ENCODE measurements at regions not wholly inside any gene's neighbourhood (a gene's known extent, or its start where the extent isn't known, plus 50 kb on each side); places are given as distances from the start of the nearest gene placed in this dataset.

DNA sequence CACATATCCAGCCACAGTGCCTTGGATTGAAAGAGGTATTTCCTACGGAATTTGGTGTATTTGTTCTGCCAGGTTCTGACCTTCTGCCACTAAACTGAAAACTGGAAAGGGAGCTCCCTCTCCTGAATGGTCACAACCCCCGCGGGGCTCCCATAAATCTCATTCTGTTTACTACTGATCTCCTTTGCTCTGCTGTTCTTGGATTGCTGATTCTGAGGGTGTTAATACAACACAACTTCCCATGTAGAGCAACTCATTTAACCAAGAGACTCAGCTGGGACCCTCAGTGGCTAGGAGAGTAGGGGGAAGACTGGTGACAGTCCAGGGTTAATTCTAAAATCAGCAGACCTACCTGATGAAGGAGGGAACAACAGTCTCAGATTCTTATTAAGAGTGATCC is 662.9 kb downstream of the INHBA start:
- Mint-ChIP-seq H3K4me1 (no peaks in the 10 kb centered on the region), H3K9me3 (ENCODE audit: insufficient read depth) (no peaks in the 10 kb centered on the region), H3K27me3 (no peaks in the 10 kb centered on the region), H3K27ac (no peak overlapping the region), H3K4me3 (no peak overlapping the region)
- ChIA-PET POLR2A (no interaction called here), CTCF (no interaction called here)
- no peak overlapping the region for H3K9ac ChIP-seq (ENCODE audit: low read length)
- DNase-seq: no peak
- H3K27me3 ChIP-seq (replicated peaks in 1 of 4; ENCODE audit: control extremely low read depth in 1 of 4, control insufficient read depth in 3 of 4, insufficient read depth in 4 of 4, low read length in 3 of 4): no peaks in the 10 kb centered on the region
- no peak overlapping the region for H2AFZ ChIP-seq (ENCODE audit: insufficient read depth, low read depth, low read length, poor library complexity, severe bottlenecking)
- H3K4me2 ChIP-seq (replicated peaks; ENCODE audit: low read depth, low read length, poor library complexity, severe bottlenecking): no peak overlapping the region
- no peaks in the 10 kb centered on the region for H3K79me2 ChIP-seq (ENCODE audit: control insufficient read depth, insufficient read depth, low read length)
- intact Hi-C loops (cut with micrococcal nuclease): no loop called here
- WGBS (ENCODE audit: insufficient coverage): no CpG with 5 or more reads among the region's 3 CpGs
- H3K36me3 ChIP-seq (replicated peaks in 1 of 2; ENCODE audit: control extremely low read depth in 1 of 2, control insufficient read depth in 1 of 2, extremely low read depth in 1 of 2, insufficient read depth in 2 of 2, low read length in 1 of 2): no peaks in the 10 kb centered on the region
- H4K20me1 ChIP-seq (ENCODE audit: control insufficient read depth, insufficient read depth, low read length, poor library complexity, severe bottlenecking): no peaks in the 10 kb centered on the region
- no peak overlapping the region for H3K4me3 ChIP-seq (ENCODE audit: control extremely low read depth in 1 of 5, extremely low read depth in 1 of 5, insufficient read depth in 1 of 5, low read depth in 2 of 5, low read length in 4 of 5)
- ATAC-seq (ENCODE audit: low read depth): no peak
- peaks cover 0 to 5% (median 3%) of the 10 kb centered on the region in 3 donors for H3K9me3 ChIP-seq (ENCODE audit: control extremely low read depth in 1 of 3, control insufficient read depth in 2 of 3, insufficient read depth in 1 of 3, low read length in 2 of 3)
- TF ChIP-seq EZH2 (IDR thresholded peaks at IDR 0.05; ENCODE audit: borderline replicate concordance, insufficient read depth, low read depth, low read length, poor library complexity, severe bottlenecking): no peak
- TF ChIP-seq, protein P1, sequence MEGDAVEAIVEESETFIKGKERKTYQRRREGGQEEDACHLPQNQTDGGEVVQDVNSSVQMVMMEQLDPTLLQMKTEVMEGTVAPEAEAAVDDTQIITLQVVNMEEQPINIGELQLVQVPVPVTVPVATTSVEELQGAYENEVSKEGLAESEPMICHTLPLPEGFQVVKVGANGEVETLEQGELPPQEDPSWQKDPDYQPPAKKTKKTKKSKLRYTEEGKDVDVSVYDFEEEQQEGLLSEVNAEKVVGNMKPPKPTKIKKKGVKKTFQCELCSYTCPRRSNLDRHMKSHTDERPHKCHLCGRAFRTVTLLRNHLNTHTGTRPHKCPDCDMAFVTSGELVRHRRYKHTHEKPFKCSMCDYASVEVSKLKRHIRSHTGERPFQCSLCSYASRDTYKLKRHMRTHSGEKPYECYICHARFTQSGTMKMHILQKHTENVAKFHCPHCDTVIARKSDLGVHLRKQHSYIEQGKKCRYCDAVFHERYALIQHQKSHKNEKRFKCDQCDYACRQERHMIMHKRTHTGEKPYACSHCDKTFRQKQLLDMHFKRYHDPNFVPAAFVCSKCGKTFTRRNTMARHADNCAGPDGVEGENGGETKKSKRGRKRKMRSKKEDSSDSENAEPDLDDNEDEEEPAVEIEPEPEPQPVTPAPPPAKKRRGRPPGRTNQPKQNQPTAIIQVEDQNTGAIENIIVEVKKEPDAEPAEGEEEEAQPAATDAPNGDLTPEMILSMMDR (IDR thresholded peaks at IDR 0.05): no peak
- H3K27ac ChIP-seq (ENCODE audit: low read length in 2 of 2): no peak overlapping the region
- H3K4me1 ChIP-seq (ENCODE audit: control insufficient read depth in 2 of 2, insufficient read depth in 2 of 2, low read length in 2 of 2): no peaks in the 10 kb centered on the region

DNA sequence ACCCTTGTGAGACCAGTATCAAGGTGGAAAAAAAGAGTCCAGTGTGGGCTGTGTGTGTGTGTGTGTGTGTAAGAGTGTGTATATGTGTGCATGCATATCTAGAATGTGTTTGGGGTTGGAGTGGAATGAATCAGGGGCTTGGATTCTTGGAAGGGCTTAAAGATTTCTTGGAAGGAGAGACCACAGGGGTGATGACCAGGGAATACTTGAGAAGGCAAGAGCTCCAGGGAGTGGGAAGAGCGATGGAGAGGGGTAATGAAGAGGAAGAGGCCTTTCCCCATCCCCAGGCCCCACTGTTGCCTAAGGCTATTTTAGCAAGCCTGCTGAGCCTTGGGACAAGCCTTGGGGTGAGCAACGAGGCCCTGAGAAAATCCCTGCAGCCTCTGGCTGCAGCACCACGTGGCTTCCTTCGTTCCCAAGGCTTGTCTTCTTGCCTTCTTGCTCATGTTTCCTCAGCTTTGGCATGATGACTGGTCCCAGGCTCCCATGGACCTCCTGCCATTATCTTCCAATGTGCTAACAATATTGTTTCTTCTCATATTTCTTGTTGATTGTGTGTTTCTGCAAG is 663.4 kb downstream of the INHBA start:
- H3K4me3 ChIP-seq (ENCODE audit: control extremely low read depth in 1 of 5, extremely low read depth in 1 of 5, insufficient read depth in 1 of 5, low read depth in 2 of 5, low read length in 4 of 5): no peak overlapping the region
- no peak overlapping the region for H2AFZ ChIP-seq (ENCODE audit: insufficient read depth, low read depth, low read length, poor library complexity, severe bottlenecking)
- no peaks in the 10 kb centered on the region for H4K20me1 ChIP-seq (ENCODE audit: control insufficient read depth, insufficient read depth, low read length, poor library complexity, severe bottlenecking)
- no peak overlapping the region for H3K9ac ChIP-seq (ENCODE audit: low read length)
- intact Hi-C loops (cut with micrococcal nuclease): no loop called here
- H3K9me3 ChIP-seq (ENCODE audit: control extremely low read depth in 1 of 3, control insufficient read depth in 2 of 3, insufficient read depth in 1 of 3, low read length in 2 of 3): peaks cover 0 to 5% (median 3%) of the 10 kb centered on the region in 3 donors
- H3K36me3 ChIP-seq (replicated peaks in 1 of 2; ENCODE audit: control extremely low read depth in 1 of 2, control insufficient read depth in 1 of 2, extremely low read depth in 1 of 2, insufficient read depth in 2 of 2, low read length in 1 of 2): no peaks in the 10 kb centered on the region
- ATAC-seq (ENCODE audit: low read depth) (no peak), DNase-seq (no peak)
- TF ChIP-seq EZH2 (IDR thresholded peaks at IDR 0.05; ENCODE audit: borderline replicate concordance, insufficient read depth, low read depth, low read length, poor library complexity, severe bottlenecking): no peak
- TF ChIP-seq, protein P1 (IDR thresholded peaks at IDR 0.05): no peak
- ChIA-PET POLR2A (no interaction called here), CTCF (no interaction called here)
- H3K4me1 Mint-ChIP-seq: no peaks in the 10 kb centered on the region
- H3K27ac Mint-ChIP-seq: no peak overlapping the region
- H3K4me2 ChIP-seq (replicated peaks; ENCODE audit: low read depth, low read length, poor library complexity, severe bottlenecking): no peak overlapping the region
- WGBS (ENCODE audit: insufficient coverage): 91% methylated on average over 3 of the region's 4 CpGs
- no peaks in the 10 kb centered on the region for H3K4me1 ChIP-seq (ENCODE audit: control insufficient read depth in 2 of 2, insufficient read depth in 2 of 2, low read length in 2 of 2)
- H3K4me3 Mint-ChIP-seq: no peak overlapping the region
- H3K27me3 ChIP-seq (replicated peaks in 1 of 4; ENCODE audit: control extremely low read depth in 1 of 4, control insufficient read depth in 3 of 4, insufficient read depth in 4 of 4, low read length in 3 of 4): no peaks in the 10 kb centered on the region
- no peaks in the 10 kb centered on the region for H3K79me2 ChIP-seq (ENCODE audit: control insufficient read depth, insufficient read depth, low read length)
- H3K9me3 Mint-ChIP-seq (ENCODE audit: insufficient read depth): no peaks in the 10 kb centered on the region
- no peaks in the 10 kb centered on the region for H3K27me3 Mint-ChIP-seq
- no peak overlapping the region for H3K27ac ChIP-seq (ENCODE audit: low read length in 2 of 2)
